HUES64 (cell line): ENCODE measurements at regions not wholly inside any gene's neighbourhood (a gene's known extent, or its start where the extent isn't known, plus 50 kb on each side); places are given as distances from the start of the nearest gene placed in this dataset.
"Not testable (repeated sequence)": the region's sequence is repeated elsewhere in the genome, so short reads cannot be mapped to it uniquely, and the experiment has no call there.

Experiments
- H3K27ac ChIP-seq: 2 replicates; pipeline ENCODE4 v1.7.0; 2013; ENCODE audit warnings: low read depth, low read length, inconsistent platforms
- H3K27me3 ChIP-seq: 2 replicates; pipeline ENCODE4 v1.6.1; 2013; ENCODE audit warnings: mild to moderate bottlenecking, low read length; ENCODE audit not compliant: insufficient read depth
- H3K36me3 ChIP-seq: 2 replicates; pipeline ENCODE4 v1.6.1; 2013; ENCODE audit warnings: mild to moderate bottlenecking, low read length; ENCODE audit not compliant: insufficient read depth
- H3K4me1 ChIP-seq: 2 replicates; pipeline ENCODE4 v1.6.1; 2013; ENCODE audit warnings: mild to moderate bottlenecking, low read length, moderate library complexity; ENCODE audit not compliant: insufficient read depth
- H3K4me3 ChIP-seq: 2 replicates; pipeline ENCODE4 v1.5.1; 2013; ENCODE audit warnings: mild to moderate bottlenecking, low read length, moderate library complexity
- H3K9ac ChIP-seq: 2 replicates; pipeline ENCODE4 v1.6.1; 2013; ENCODE audit warnings: mild to moderate bottlenecking, low read depth, low read length
- H3K9me3 ChIP-seq: 2 replicates; pipeline ENCODE4 v1.6.1; 2013; ENCODE audit warnings: low read depth, low read length; ENCODE audit not compliant: insufficient read depth
- WGBS: fragments of 150-250, 120-280 bp; methylation state at CpG from one replicate; pipeline ENCODE4 v1.1.7; 2013; ENCODE audit warnings: missing lambda C conversion rate; 5-methylcytosine and 5-hydroxymethylcytosine counted together

DNA sequence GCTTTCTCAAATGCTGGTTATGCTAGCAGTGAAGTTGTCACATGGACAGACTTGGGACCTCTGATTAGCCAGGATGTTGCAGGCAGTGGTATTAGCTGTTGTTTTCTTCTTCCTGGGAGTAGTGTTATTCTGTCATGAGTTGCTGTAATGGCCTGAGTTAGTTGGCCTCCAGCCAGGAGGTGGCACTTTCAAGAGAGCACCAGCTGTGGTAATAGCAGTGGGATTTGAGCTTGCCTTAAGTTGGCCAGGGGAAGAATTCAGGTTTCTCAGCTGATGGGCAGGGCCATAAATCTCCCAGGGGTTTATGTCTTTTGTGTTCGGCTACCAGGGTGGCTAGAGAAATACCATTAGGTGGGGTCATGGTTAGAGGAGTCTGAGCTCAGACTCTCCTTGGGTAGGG, 132.6 kb downstream of the GLUD2 start:
- no peaks in the 10 kb centered on the region for H3K27me3 ChIP-seq
- H3K4me1 ChIP-seq, result no peaks in the 10 kb centered on the region
- H3K27ac ChIP-seq, result no peak overlapping the region
- 92% methylated on average over 1 of the region's 1 CpG for WGBS
- no peak overlapping the region for H3K4me3 ChIP-seq
- H3K9me3 ChIP-seq, result no peaks in the 10 kb centered on the region
- no peaks in the 10 kb centered on the region for H3K36me3 ChIP-seq
- no peak overlapping the region for H3K9ac ChIP-seq

DNA sequence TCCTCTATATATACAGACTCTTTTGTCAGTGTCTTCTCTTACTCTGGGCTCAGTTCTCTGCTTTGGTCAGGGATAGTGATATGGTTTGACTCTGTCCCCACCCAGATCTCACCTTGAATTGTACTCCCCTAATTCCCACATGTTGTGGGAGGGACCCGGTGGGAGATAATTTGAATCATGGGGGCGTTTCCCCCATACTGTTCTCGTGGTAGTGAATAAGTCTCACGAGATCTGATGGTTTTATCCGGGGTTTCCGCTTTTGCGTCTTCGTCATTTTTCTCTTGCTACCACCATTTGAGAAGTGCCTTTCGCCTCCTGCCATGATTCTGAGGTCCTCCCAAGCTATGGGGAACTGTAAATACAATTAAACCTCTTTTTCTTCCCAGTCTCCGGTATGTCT, 144.4 kb downstream of the GLUD2 start:
- Histone ChIP-seq H3K9me3 (no peaks in the 10 kb centered on the region), H3K36me3 (no peaks in the 10 kb centered on the region), H3K9ac (no peak overlapping the region), H3K27ac (no peak overlapping the region), H3K27me3 (no peaks in the 10 kb centered on the region), H3K4me1 (no peaks in the 10 kb centered on the region), H3K4me3 (no peak overlapping the region)
- 96% methylated on average over 9 of the region's 10 CpGs for WGBS

DNA sequence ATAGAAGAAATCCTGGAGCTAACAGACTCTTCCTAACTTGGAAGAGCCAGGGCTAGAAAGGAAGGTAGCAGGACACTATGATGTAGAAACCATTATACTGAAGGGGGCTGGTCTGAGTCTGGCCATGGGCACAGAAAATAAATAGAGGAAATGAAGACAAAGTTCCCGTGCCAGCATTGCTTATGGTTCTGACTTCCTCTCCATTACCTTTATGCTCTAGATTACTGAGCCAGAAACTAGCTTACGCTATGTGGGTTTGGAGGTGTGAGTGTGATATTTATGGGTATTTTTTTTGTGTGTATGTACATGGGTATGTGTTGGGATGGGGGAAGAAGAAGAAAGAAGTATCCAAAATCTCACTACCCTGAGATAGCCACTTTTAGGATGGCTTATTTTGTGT, 148.3 kb downstream of the GLUD2 start:
- 100% methylated on average over 2 of the region's 2 CpGs for WGBS
- no peaks in the 10 kb centered on the region for H3K4me1 ChIP-seq
- no peak overlapping the region for H3K9ac ChIP-seq
- no peak overlapping the region for H3K4me3 ChIP-seq
- H3K9me3 ChIP-seq, result no peaks in the 10 kb centered on the region
- no peaks in the 10 kb centered on the region for H3K36me3 ChIP-seq
- H3K27me3 ChIP-seq, result no peaks in the 10 kb centered on the region
- no peak overlapping the region for H3K27ac ChIP-seq

DNA sequence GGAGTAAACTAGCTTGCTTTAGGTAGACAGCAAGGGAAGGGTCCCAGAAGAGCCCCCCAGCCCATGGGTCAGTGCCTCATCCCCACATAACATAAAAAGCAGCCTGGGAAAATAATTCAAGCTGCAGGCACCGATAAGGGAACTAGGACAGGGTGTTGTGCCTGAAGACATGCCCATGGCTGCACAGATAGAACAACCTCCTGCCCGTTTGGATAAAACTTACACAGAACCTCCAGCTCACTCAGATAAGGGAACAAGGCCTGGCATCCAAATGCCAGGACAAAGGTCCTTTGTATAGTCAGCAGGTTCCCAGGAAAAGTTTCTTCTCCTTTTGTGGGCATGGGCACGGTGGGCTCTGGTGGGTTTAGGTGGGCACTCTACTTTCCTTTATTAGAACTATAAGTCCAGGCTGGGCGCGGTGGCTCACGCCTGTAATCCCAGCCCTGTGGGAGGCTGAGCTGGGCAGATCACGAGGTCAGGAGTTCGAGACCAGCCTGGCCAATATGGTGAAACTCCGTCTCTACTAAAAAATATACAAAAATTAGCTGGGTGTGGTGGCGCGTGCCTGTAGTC, 149.5 kb downstream of the GLUD2 start:
- not testable (repeated sequence) for H3K27ac ChIP-seq, H3K4me3 ChIP-seq

DNA sequence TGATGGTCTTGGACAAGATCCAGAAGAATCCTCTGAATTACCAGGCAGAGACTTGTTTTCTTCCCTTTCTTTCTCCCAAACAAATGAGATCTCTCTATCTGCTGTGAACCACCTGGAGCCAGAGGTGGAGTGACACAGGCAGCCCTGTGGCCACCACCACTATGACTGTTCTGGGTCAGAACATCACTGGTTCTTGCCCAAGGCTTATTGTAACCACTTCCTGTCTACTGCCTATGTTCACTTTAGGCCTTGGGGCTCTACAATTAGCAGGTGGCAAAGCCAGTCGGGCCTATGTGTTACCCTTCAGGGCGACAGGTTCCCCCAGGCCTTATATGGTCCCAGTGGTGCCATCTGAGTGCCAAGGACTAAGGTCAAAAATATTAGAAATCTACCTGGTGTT, 161.2 kb downstream of the GLUD2 start:
- H3K27me3 ChIP-seq, result no peaks in the 10 kb centered on the region
- no peak overlapping the region for H3K4me3 ChIP-seq
- no peaks in the 10 kb centered on the region for H3K36me3 ChIP-seq
- H3K9ac ChIP-seq, result no peak overlapping the region
- no peak overlapping the region for H3K27ac ChIP-seq
- no peaks in the 10 kb centered on the region for H3K9me3 ChIP-seq
- H3K4me1 ChIP-seq, result no peaks in the 10 kb centered on the region
- WGBS, result 79% methylated on average over 2 of the region's 2 CpGs

More for the DNA sequence above, 149.5 kb downstream of the GLUD2 start:
- H3K9me3 ChIP-seq, H3K36me3 ChIP-seq, H3K27me3 ChIP-seq, H3K9ac ChIP-seq, H3K4me1 ChIP-seq: not testable (repeated sequence)
- WGBS, result 96% methylated on average over 9 of the region's 11 CpGs

DNA sequence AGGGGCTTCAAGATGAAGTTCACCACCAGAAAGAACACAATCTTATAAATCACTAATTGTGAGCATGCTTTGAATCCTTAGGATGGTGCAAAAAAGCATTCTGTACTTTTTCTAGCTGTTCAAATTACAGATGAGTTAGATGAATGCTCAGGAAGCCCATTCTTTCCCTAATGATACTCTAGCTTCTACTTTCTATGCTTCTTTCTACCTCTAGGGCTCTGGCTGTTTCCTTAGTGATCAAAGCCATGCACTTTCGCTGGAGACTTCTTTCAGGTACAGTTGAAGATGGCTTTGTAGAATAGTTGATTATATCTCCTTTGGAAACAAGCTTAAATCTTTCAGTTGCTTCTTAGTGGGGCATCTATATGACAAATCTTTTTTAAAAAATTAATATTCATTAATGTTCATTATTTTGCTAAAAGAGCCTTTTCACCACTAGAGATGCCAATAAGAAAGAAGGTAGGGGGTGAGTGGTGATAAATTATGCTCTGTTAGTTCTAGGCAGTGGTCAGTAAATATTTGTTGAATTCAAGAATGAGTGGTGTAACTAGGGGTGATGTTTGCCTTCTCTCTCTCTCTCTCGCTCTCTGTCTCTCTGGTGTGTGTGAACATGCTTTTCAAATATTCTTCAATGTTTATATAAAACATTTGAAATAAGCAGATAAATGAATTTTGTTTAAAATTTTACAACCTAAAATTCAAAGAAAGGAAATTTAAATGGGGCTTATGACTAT, 169.4 kb downstream of the GLUD2 start:
- no peak overlapping the region for H3K9ac ChIP-seq
- H3K4me3 ChIP-seq, result no peak overlapping the region
- no peaks in the 10 kb centered on the region for H3K4me1 ChIP-seq
- WGBS, result 80% methylated on average over 1 of the region's 2 CpGs
- no peak overlapping the region for H3K27ac ChIP-seq
- H3K27me3 ChIP-seq, result no peaks in the 10 kb centered on the region
- no peaks in the 10 kb centered on the region for H3K9me3 ChIP-seq
- no peaks in the 10 kb centered on the region for H3K36me3 ChIP-seq

DNA sequence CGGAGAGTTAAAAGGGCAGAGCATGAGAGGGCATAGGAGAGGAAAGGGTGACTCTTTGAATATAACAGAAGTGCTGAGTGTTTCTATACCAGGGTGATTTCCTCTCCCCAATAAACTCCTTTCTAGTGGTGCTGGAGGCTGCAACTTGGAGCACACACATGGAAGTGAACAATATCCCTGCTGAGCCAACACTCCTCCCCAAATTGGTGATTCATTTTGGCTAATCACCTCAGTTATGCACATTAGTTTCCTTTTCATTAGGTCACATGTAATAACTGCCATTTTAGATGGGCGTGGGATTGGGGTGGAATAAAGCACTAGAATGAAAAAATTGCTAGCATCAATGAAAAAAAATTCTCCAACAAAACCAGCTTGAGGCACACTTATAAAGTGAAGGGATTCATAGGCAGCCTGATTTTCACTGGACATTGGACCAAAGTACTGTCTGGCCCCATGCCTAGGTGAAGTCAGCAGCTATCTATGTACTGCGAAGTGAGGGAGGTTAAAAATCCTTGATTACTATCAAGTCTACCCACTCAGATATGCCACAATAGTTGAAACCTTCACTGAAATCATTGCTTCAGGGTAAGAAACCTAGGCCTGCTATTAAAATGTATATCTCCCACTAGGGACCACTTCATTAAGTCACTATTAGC, 174.0 kb downstream of the GLUD2 start:
- WGBS, result 100% methylated on average over 2 of the region's 3 CpGs
- H3K27me3 ChIP-seq, result no peaks in the 10 kb centered on the region
- H3K27ac ChIP-seq, result no peak overlapping the region
- no peaks in the 10 kb centered on the region for H3K4me1 ChIP-seq
- no peaks in the 10 kb centered on the region for H3K9me3 ChIP-seq
- no peak overlapping the region for H3K4me3 ChIP-seq
- H3K36me3 ChIP-seq, result no peaks in the 10 kb centered on the region
- no peak overlapping the region for H3K9ac ChIP-seq

DNA sequence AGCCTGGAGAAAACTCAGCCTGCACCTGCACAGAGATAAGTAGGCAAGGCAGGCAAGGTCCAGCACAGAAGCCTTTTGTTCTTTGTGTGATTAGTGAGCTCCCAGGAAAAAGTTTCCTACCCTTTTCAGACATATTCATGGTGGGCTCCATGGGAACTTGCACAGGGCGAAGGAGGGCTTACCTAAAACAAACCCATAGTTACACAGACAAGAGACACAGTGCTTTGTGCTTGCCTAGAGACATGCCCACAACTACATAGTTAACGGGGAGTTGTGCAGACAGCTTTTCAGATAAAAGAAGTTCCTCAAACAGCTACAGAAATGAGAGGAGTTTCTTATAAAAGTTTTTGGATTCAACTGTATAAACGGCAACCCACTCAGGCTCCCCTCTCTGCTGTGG, 180.5 kb downstream of the GLUD2 start:
- H3K9me3 ChIP-seq, result no peaks in the 10 kb centered on the region
- 82% methylated on average over 2 of the region's 3 CpGs for WGBS
- no peaks in the 10 kb centered on the region for H3K36me3 ChIP-seq
- H3K4me3 ChIP-seq, result no peak overlapping the region
- H3K9ac ChIP-seq, result no peak overlapping the region
- H3K27me3 ChIP-seq, result no peaks in the 10 kb centered on the region
- no peaks in the 10 kb centered on the region for H3K4me1 ChIP-seq
- H3K27ac ChIP-seq, result no peak overlapping the region

DNA sequence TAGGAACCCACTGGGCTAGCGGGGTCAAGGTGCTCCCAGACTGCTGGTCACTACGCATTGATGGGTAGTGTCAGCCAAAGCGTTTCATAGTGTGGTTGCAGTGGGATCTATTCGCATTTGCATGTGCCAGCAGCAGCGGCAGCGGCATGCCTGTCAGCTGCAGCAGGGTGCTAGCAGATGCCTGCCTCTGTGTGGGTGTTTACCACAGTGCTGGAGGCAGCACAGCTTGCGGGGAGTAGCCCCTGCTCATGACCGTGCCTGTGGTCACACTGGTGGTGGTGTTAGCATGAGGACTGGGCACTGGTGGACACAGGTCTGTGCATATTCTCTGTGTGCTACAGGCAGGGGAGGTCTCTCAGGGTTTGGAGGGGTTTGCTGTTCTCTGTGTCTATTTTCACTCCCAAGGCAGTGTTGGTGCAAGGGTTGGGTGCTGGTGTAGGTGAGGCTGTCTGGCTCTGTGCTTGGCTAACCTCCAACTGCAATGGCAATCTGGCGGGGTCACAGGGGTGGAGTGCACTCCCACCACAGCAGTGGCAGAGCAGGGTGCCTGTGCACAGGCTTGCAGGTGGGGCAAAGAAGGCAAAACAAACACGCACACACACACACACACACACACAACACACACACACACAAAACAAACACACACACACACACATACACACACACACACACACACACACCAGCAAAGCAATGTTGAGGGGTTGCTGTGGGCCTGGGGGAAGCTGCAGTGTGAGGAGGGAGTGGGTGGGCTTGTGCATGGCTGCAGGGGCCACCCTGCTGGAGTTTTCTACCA, 184.4 kb downstream of the GLUD2 start:
- Histone ChIP-seq H3K9ac (no peak overlapping the region), H3K9me3 (no peaks in the 10 kb centered on the region), H3K4me3 (no peak overlapping the region), H3K4me1 (no peaks in the 10 kb centered on the region), H3K27me3 (no peaks in the 10 kb centered on the region), H3K27ac (no peak overlapping the region), H3K36me3 (no peaks in the 10 kb centered on the region)
- 80% methylated on average over 8 of the region's 10 CpGs for WGBS

DNA sequence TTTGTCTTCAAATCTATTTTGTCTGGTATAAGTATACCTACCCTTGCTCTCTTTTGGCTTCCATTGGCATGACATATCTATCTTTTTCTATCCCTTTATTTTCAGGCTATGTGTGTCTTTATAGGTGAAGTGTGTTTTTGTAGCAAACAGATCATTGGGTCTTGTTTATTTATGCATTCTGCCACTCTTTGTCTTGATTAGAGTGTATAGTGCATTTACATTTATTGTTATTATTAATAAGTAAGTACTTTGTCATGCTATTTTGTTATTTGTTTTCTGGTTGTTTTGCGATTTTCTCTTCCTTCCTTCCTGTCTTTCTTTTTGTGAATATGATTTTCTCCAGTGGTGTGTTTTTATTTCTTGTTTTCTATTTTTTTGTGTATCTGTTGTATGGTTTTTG, 188.6 kb downstream of the GLUD2 start:
- H3K9me3 ChIP-seq, result no peaks in the 10 kb centered on the region
- H3K27me3 ChIP-seq, result no peaks in the 10 kb centered on the region
- no peak overlapping the region for H3K9ac ChIP-seq
- no peaks in the 10 kb centered on the region for H3K4me1 ChIP-seq
- H3K36me3 ChIP-seq, result no peaks in the 10 kb centered on the region
- no peak overlapping the region for H3K27ac ChIP-seq
- no peak overlapping the region for H3K4me3 ChIP-seq
- no CpG with 5 or more reads among the region's 1 CpG for WGBS

DNA sequence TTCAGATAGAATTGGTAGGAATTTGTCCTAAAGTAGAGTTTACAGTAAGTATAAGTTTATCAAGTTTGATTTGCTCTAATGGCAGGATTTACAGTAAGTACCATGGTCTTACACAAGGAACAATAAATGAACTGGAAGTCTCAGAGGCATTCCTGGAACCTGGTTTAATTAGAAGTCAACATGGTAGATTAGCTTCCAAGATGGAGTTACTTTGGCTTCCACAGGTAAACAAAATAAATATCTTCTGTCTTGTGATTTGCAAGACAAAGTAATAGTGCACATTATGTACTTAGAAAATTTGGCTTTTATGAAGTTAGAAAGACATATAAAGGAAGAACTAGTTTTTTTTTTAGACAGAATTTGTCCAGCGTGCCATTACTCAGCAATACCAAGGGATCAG, 190.7 kb downstream of the GLUD2 start:
- WGBS, result 100% methylated on average over 1 of the region's 1 CpG
- no peak overlapping the region for H3K27ac ChIP-seq
- no peaks in the 10 kb centered on the region for H3K36me3 ChIP-seq
- H3K4me3 ChIP-seq, result no peak overlapping the region
- H3K9me3 ChIP-seq, result no peaks in the 10 kb centered on the region
- H3K9ac ChIP-seq, result no peak overlapping the region
- H3K4me1 ChIP-seq, result no peaks in the 10 kb centered on the region
- H3K27me3 ChIP-seq, result no peaks in the 10 kb centered on the region
